Ramos (cell line): ENCODE measurements at regions not wholly inside any gene's neighbourhood (a gene's known extent, or its start where the extent isn't known, plus 50 kb on each side); places are given as distances from the start of the nearest gene placed in this dataset.
"Not testable (repeated sequence)": the region's sequence is repeated elsewhere in the genome, so short reads cannot be mapped to it uniquely, and the experiment has no call there.

ENCODE experiments used
- in situ Hi-C: fragments of 300-500 bp; cut with MboI; formaldehyde crosslinking; loops from one replicate; pipeline ENCODE4 v1.14.3; 2022; ENCODE audit warnings: low sequenced_read_pairs; ENCODE audit not compliant: unreplicated experiment

DNA sequence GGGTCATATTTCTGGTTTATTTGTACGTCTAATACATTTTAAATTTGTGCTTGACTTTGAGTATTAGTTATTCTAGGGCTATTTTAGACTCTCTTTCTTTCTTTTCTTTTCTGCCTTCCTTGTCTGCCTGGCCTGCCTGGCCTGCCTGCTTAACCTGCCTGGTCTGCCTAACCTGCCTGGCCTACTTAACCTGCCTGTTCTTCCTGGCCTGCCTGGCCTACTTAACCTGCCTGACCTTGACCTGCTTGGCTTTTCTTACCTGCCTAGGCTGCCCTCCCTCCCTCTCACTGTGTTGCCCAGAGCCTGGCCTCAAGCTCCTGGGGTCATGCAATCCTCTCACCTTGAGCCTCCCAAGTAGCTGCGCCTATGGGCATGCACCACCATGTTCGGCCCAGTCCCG is 83.7 kb downstream of the PMAIP1 start:
- in situ Hi-C loops = loop anchor here (25.0 kb wide), 2 partner anchors 429 to 579 kb away; no protein-coding TSS in a partner anchor

DNA sequence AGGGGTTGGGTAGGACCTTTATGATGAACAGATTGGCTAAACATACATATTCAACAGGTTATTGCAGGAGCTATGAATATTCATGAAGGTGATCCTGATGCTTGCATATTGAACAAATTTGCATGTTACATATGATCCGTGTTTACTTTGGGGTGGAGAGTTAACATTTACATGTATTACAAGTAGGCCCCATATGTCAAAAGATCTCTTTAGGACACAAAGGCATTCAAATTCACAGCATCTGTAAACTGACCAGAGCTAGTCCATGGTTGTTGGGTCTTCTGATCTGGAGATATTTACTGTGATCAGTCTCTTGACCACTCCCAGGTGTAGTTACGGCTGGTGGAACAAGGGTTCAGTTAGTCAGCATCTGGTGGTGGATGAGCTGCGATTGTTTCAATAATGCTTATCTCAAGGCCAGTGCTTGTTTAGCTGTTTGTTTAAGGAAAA is 80.4 kb downstream of the PMAIP1 start:
- in situ Hi-C loops = loop anchor here (25.0 kb wide), 2 partner anchors 432 to 582 kb away; no protein-coding TSS in a partner anchor

DNA sequence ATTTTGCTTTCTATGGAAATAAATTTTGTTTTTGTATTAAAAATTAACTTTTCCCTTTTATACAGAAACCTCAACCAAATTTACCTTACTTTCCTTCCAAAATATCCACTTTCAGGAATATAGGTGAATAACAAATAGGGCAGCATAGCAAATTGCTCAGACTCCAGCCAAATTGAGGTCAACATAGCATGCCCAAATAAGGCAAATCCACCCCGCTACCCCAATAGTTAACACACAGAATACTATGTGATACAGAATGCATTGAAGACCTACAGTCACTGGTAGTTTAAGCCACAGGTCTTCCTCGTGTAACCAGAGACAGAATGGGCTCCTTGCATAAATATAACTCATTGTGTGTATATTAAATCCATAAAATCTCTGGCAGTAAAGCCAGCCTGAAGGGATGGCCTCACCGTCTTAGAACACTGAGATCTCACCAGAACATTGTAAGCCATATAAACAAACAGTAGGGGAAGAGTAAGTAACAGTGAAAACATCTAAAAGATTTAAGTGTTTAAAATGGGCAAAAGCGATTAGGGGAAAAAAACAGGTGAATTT is 72.2 kb downstream of the PMAIP1 start:
- in situ Hi-C loops = no loop called here

DNA sequence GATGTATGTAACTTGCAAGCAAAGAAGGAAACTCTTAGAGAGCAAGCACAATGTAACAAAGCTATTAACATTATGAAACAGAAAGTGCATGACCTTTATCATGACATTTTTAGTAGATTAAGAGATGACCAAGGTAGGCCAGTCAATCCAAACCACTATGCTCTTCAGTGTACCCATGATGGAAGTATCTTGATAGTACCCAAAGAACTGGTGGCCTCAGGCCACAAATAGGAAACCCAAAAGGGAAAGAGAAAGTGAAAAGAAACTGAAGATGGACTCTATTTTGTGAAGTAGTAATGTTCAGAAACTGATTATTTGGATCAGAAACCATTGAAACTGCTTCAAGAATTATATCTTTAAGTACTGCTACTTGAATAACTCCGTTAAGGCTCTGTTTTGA is 71.3 kb downstream of the PMAIP1 start:
- in situ Hi-C loops = not testable (repeated sequence)

DNA sequence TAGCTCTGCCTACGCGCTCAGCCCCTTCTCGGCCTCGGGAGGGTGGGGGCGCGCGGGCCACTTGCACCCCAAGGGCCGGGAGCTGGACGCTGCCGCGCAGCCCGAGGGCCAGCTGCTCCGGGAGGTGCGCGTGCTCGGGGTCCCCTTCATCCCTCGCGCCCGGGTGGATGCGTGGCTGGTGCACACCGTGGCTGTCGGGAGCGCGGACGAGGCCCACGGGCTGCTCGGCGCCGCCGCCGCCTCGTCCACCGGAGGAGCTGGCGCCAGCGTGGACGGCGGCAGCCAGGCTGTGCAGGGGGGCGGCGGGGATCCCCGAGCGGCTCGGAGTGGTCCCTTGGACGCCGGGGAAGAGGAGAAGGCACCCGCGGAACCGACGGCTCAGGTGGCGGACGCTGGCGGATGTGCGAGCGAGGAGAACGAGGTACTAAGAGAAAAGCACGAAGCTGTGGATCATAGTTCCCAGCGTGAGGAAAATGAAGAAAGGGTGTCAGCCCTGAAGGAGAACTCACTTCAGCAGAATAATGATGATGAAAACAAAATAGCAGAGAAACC is 69.8 kb downstream of the PMAIP1 start:
- in situ Hi-C loops = not testable (repeated sequence)

DNA sequence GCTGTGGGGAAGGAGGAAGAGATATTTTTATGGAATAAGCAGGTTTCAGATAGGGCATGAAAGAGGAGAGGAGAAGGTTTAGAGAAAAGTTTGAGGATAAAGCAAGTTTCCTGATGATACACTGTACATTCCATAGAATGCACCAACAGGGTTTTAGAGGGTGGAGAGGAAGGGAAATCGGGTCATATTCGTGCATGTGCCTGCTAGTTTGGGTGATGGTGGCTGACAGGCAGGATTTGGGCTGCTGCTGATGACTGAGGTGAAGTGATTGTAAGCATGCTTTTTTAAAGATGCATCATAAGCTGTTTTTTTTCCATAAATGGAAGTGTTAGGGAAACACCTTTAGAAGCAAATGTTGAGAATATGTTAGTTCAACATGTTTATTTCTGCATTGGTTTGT is 68.8 kb downstream of the PMAIP1 start:
- in situ Hi-C loops = no loop called here

DNA sequence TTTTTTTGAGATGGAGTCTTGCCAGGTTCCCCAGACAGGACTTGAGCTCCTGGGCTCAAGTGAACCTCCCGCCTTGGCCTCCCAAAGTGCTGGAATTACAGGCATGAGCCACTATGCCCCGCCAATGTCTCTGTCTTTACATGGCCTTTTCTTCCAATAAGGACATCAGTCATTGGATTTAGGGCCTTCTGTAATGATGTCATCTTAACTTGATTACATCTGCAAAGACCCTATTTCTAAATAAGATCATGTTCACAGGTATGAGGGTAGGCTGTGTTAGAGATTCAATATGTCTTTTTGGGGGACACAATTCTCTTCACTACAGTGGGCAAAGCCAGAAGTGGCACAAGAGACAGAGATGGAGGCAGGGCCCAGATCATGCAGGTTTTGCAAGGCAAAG is 68.1 kb downstream of the PMAIP1 start:
- in situ Hi-C loops = no loop called here

DNA sequence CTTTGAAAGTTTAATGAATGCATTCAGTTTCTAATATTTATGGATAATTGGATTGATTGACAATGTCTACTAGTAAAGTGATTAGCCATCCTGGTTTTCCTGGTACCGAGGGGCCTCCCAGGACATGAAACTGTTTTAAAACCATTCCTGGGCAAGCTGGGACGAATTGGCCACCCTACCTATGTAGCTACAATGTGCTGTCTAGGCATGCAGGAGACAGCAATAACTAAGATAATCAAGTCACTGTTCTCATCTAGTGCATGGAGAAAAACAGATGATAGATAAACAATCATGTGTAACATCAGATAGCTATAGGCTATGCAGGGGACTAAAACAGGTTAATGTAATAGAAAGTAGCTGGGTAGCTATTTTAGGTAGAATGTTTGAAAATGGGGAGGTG is 67.1 kb downstream of the PMAIP1 start:
- in situ Hi-C loops = no loop called here

DNA sequence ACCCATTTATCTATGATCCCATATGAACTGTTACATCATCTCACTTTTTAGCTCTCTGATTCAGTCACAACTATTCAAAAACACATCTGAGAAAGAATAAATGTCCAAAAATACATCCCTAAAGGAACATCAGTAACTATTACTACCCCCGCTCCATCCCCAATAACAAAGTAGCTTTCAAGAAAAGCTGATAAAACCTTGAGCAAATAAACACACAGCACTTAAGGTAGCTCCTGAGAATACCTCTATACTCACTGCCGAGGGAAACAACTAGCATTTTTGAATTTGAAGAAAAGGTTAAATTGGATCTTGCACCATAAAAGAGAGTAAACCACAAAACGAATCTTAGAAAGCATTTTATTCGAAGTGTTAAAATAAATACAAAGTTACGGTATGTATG is 63.4 kb downstream of the PMAIP1 start:
- in situ Hi-C loops = no loop called here

DNA sequence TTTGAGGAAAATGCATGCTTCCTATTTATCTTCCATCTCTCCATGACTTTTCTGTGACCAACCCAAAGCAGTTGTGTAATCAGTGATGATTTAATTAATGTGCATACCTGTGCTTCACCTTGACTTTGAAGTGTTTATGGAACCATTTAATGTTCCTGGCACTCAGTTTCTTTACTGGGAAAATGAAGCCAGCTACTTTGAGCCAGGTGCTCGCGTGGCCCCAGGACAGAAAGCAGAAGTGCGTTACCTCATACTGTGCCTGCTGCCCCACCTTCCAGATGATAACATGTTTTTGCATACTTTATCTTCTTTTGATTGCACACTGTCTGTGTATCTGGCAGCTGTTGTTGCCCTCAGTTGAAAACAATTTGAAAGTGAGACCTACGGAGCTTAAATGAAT is 61.3 kb downstream of the PMAIP1 start:
- in situ Hi-C loops = no loop called here

DNA sequence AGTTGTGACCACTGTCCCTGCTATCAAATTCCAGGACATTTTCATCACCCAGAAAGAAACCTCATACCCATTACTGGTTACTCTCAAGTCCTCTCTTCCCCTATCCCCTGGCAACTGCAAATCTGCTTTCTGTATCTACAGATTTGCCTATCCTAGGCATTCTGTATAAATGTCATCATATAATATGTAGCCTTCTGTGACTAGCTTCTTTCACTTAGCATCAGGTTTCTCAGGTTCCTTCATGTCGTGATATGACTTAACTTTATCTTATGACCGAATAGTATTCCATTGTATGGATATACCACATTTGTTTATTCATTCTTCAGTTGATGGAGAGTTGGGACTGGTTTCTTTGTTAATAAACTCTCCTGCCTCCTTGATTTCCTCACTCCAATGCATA is 60.5 kb downstream of the PMAIP1 start:
- in situ Hi-C loops = no loop called here

DNA sequence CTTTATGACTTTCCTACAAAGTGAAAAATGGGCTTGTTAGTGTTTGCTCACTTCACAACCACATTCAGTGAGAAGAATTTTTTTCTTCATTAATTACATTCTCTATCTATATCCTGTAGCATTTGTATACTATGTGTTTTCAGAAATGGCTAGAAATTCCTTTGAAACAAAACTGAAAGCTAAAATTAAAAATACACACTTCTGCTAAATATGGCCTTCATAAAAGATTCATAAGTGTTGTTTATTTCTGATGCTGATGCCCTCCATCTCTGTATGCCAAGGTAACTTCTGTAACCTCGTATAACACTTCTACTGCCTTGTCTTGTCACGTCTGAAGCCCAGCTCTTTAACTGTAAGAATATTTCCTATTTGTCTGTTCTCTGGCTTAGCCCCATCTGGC is 59.8 kb downstream of the PMAIP1 start:
- in situ Hi-C loops = no loop called here

DNA sequence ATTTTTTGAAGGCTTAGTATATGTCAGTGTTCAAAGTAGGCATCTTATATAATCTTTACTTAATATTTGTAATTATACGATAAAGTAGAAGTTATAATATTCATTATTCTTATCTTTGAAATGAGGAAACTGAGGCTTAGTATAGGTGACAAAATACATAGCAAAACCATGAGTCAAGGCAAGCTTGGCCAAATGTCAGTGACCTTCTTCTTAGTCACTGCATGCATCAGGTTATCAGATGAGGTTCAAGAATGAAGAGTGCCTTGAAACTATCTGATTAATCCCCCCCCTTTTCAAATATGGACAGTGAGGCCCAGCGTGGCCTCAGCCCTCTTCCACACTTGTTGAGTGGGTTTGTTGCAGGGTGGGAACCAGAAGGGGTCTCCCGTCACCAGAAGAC is 59.3 kb downstream of the PMAIP1 start:
- in situ Hi-C loops = no loop called here

DNA sequence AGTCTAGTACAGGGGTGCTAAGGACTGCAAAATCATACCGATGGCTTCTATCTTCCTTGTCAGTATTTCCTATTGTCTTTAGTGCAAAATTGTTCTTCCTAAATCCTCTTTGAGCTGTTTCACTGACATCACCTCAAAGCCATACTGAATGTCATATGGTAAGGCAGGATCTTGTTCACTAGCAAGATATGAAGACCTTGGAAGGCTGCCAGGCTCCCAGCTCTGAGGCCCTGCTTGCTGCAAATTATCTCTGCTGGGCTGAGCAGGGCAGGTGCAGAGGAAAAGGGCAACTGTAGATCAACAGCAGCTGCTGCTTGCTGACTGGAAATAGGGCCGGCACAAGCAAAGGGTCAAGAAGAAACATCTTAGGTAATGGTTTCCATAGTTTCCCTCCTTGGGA is 58.2 kb downstream of the PMAIP1 start:
- in situ Hi-C loops = no loop called here

DNA sequence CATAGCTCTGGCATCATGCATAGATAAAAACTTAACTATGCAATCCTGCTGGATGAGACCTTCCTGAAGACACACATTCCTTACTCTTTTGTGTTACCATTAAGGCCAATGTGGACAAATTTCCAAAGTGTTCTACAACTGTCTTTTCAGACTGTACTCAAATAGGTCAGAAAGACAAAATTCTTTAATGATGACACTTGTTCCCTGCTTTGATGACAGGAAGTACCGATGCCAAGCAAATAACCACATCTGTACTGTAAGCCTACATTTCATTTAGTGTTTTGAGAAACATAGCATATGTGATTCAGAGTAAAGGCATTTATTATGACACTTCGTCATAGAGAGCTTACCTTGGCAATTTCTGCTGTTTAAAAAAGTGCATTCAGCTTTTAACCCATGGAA is 55.0 kb downstream of the PMAIP1 start:
- in situ Hi-C loops = no loop called here

DNA sequence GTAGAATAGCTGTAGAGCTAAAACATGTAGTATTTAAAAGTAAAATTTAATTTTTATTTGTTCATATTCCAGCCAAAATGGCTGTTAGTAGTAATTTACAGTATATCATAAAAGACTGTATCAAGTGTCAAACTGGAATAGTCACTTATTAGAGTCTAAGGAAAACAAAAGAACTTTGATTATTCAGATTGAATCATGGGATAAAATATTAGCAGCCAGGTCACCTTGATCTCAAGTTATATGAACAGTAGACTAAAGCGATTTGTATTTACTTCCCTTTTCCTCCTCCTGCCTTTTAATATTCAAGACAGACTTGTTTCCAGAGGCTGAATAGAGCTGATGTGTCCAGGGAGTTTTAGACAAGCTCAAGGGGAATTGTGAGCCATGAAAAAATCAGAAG is 54.4 kb downstream of the PMAIP1 start:
- in situ Hi-C loops = no loop called here
